ENCODE measurements at regions not wholly inside any gene's neighbourhood (a gene's known extent, or its start where the extent isn't known, plus 50 kb on each side); places are given as distances from the start of the nearest gene placed in this dataset.

GRCh38 chr18:78092901-78093300 lies 843.3 kb downstream of the GALR1 start:
- TF ChIP-seq CTCF (IDR thresholded peaks at IDR 0.05; ENCODE audit: low read depth, low read length) (no peak), MAX (IDR thresholded peaks at IDR 0.05; ENCODE audit: low read depth, low read length) (no peak)
